ENCODE measurements at regions not wholly inside any gene's neighbourhood (a gene's known extent, or its start where the extent isn't known, plus 50 kb on each side); places are given as distances from the start of the nearest gene placed in this dataset.

- Histone ChIP-seq H2AFZ (ENCODE audit: low read length) (no peak overlapping the region), H3K23ac (ENCODE audit: insufficient read length) (no peak overlapping the region), H2BK20ac (ENCODE audit: low read length) (no peak overlapping the region), H3K27ac (ENCODE audit: low read depth, low read length) (no peak overlapping the region), H3K14ac (ENCODE audit: insufficient read length) (no peak overlapping the region), H3K4me1 (replicated peaks in 1 of 4; ENCODE audit: control insufficient read depth in 3 of 4, insufficient read depth in 4 of 4, low read length in 3 of 4) (no peaks in the 10 kb centered on the region), H2BK15ac (ENCODE audit: low read length) (no peak overlapping the region), H2BK120ac (replicated peaks; ENCODE audit: low read depth, low read length) (no peak overlapping the region), H3K27me3 (replicated peaks in 1 of 4; ENCODE audit: control insufficient read depth in 3 of 4, extremely low read depth in 1 of 4, insufficient read depth in 3 of 4, low read length in 3 of 4) (no peaks in the 10 kb centered on the region; a peak in 1 of 7 replicates), H4K91ac (replicated peaks; ENCODE audit: insufficient read length, low read length) (no peak overlapping the region), H3K9me3 (ENCODE audit: insufficient read depth in 2 of 2, low read depth in 1 of 2, low read length in 1 of 2) (peaks cover 0 to 4% of the 10 kb centered on the region in 2 experiments; a peak in 1 of 4 replicates), H3K23me2 (ENCODE audit: low read depth, low read length) (no peaks in the 10 kb centered on the region; the same call in 1 of the 2 replicates), H3K79me1 (ENCODE audit: low read depth, low read length) (no peaks in the 10 kb centered on the region), H2AK5ac (ENCODE audit: low read depth, low read length) (no peak overlapping the region), H2BK12ac (ENCODE audit: low read depth, low read length) (no peak overlapping the region), H2BK5ac (ENCODE audit: low read depth, low read length) (no peak overlapping the region), H3K56ac (replicated peaks; ENCODE audit: insufficient read length, low read depth, low read length) (no peak overlapping the region), H3K18ac (ENCODE audit: extremely low read depth, low read length) (no peak overlapping the region), H4K5ac (ENCODE audit: insufficient read length, low read depth, low read length) (no peak overlapping the region), H3K4me3 (ENCODE audit: extremely low read depth in 1 of 4, insufficient read depth in 2 of 4, low read depth in 3 of 4, low read length in 4 of 4) (no peak overlapping the region), H3K9ac (replicated peaks in 1 of 4; ENCODE audit: extremely low read depth in 1 of 4, low read depth in 3 of 4, low read length in 3 of 4) (no peak overlapping the region), H4K8ac (ENCODE audit: extremely low read depth, insufficient read depth, low read length) (no peak overlapping the region), H3K36me3 (ENCODE audit: control insufficient read depth in 2 of 4, insufficient read depth in 4 of 4, low read length in 3 of 4) (no peaks in the 10 kb centered on the region), H3K79me2 (ENCODE audit: control insufficient read depth in 1 of 2, insufficient read depth in 2 of 2, low read length in 2 of 2) (no peaks in the 10 kb centered on the region), H3K4me2 (ENCODE audit: insufficient read depth in 1 of 2, low read depth in 2 of 2, low read length in 2 of 2) (no peak overlapping the region), H4K20me1 (replicated peaks in 1 of 2; ENCODE audit: control insufficient read depth in 1 of 2, insufficient read depth in 2 of 2, low read length in 2 of 2) (no peaks in the 10 kb centered on the region), H3K4ac (replicated peaks; ENCODE audit: insufficient read length, low read depth, low read length) (no peak overlapping the region)
- 77% methylated on average over 2 of the region's 2 CpGs; no CpG with 5 or more reads in 1 of the 2 experiments for WGBS, 2 experiments (ENCODE audit: extremely low coverage in 1 of 2, insufficient coverage in 1 of 2, insufficient read length in 1 of 2, insufficient replicate concordance in 2 of 2, low coverage in 1 of 2, low lambda C conversion rate in 2 of 2, missing lambda C conversion rate in 1 of 2)
- CTCF ChIA-PET (ENCODE audit: partially characterized antibody), result no interaction called here
- POLR2A ChIA-PET (ENCODE audit: partially characterized antibody), result no interaction called here
- FAIRE-seq (no peak), DNase-seq (ENCODE audit: low read depth in 1 of 2, low spot score in 2 of 2) (no peak)
- TF ChIP-seq TEAD4 (IDR thresholded peaks at IDR 0.05; ENCODE audit: low read depth, low read length) (no peak), POLR2AphosphoS5 (IDR thresholded peaks at IDR 0.05; ENCODE audit: low read depth, low read length) (no peak), JUND (IDR thresholded peaks at IDR 0.05; ENCODE audit: low read length) (no peak), CBX5 (IDR thresholded peaks at IDR 0.05; ENCODE audit: low read depth, low read length) (no peak), CEBPB (IDR thresholded peaks at IDR 0.05; ENCODE audit: low read depth, low read length) (no peak), SIN3A (conservative IDR thresholded peaks at IDR 0.05 in 1 of 2, IDR thresholded peaks at IDR 0.05 in 1 of 2; ENCODE audit: low read depth in 1 of 2, low read length in 2 of 2) (no peak), SRF (IDR thresholded peaks at IDR 0.05; ENCODE audit: low read depth, low read length) (no peak)
Observed at GRCh38 chr20:40589581-40589980, 99.5 kb downstream of the MAFB start.
